Endothelial cell of umbilical vein (primary cell): ENCODE measurements at regions not wholly inside any gene's neighbourhood (a gene's known extent, or its start where the extent isn't known, plus 50 kb on each side); places are given as distances from the start of the nearest gene placed in this dataset.

Source experiments
- BruUV-seq: library from RNA; stranded (reverse); fragments of 400-500 nt; replicated peaks from 2 replicates; lab custom pipeline; 2021; lab: Mats Ljungman, UMichigan
- CTCF ChIA-PET: fragments of 300-600, 350-600 bp; sonication (Branson Sonifier 250); formaldehyde crosslinking; loops from one replicate; lab custom pipeline; 2021; ENCODE audit warnings: antibody characterized with exemption, inconsistent platforms; lab: Charles Lee
- POLR2A ChIA-PET: fragments of 300-600, 350-600 bp; sonication (Branson Sonifier 250); formaldehyde crosslinking; loops from one replicate; lab custom pipeline; 2021; ENCODE audit warnings: antibody characterized with exemption, inconsistent platforms; lab: Charles Lee
- DNase-seq: peaks from one replicate; pipeline ENCODE4 v3.0.0-alpha.2; 2011; ENCODE audit warnings: low read depth, low spot score
- FAIRE-seq: peaks from 2 replicates; lab custom pipeline; 2011; peaks lifted over from hg19 to GRCh38; lab: Jason Lieb, UNC
- H2AFZ ChIP-seq: 2 replicates; pipeline ENCODE4 v1.6.0; 2012; ENCODE audit warnings: low read depth, low read length, control low read depth, inconsistent platforms
- H3K27ac ChIP-seq: 2 replicates; pipeline ENCODE4 v1.5.1; 2011; ENCODE audit warnings: low read depth, mild to moderate bottlenecking, control low read depth, low read length, moderate library complexity; ENCODE audit not compliant: insufficient read depth
- H3K27me3 ChIP-seq, 2 experiments: 2 replicates each; pipeline versions ENCODE4 v1.6.0 to v1.6.1; 2011; ENCODE audit warnings: low read length in 2 of 2, mixed read lengths in 1 of 2; ENCODE audit not compliant: control insufficient read depth in 2 of 2, insufficient read depth in 2 of 2
- H3K36me3 ChIP-seq, 2 experiments: 2 replicates in 1 of 2; 3 replicates in 1 of 2; pipeline ENCODE4 v1.5.1; 2011; ENCODE audit warnings: low read length in 2 of 2, mild to moderate bottlenecking in 1 of 2, moderate library complexity in 1 of 2; ENCODE audit not compliant: control insufficient read depth in 2 of 2, insufficient read depth in 2 of 2; ENCODE audit errors: extremely low read depth in 1 of 2
- H3K4me1 ChIP-seq: 3 replicates; pipeline ENCODE4 v1.5.1; 2011; ENCODE audit warnings: mild to moderate bottlenecking, low read length; ENCODE audit not compliant: control insufficient read depth, insufficient read depth; ENCODE audit errors: extremely low read depth
- H3K4me2 ChIP-seq: 2 replicates; pipeline ENCODE4 v1.6.1; 2011; ENCODE audit warnings: low read length, control low read depth, mixed read lengths; ENCODE audit not compliant: insufficient read depth
- H3K4me3 ChIP-seq, 3 experiments: fragments of 200-600 bp in 1 of 3; sonication (generic), shearing (Covaris generic) in 1 of 3; replicated peaks in 1 of 3; 2 replicates each; pipeline ENCODE4 v1.5.1; 2011 to 2016; ENCODE audit warnings: control low read depth in 3 of 3, low read length in 3 of 3, mild to moderate bottlenecking in 2 of 3, inconsistent platforms in 1 of 3, low read depth in 1 of 3, moderate library complexity in 1 of 3; ENCODE audit not compliant: insufficient read depth in 1 of 3
- H3K79me2 ChIP-seq: 2 replicates; pipeline ENCODE4 v1.6.0; 2012; ENCODE audit warnings: low read length, inconsistent platforms; ENCODE audit not compliant: control insufficient read depth, insufficient read depth
- H3K9ac ChIP-seq: replicated peaks from 2 replicates; pipeline ENCODE3; 2011; ENCODE audit warnings: low read length, control low read depth; ENCODE audit not compliant: insufficient read depth; ENCODE audit errors: extremely low read depth
- H3K9me1 ChIP-seq: replicated peaks from 3 replicates; pipeline ENCODE4 v1.6.0; 2011; ENCODE audit warnings: mild to moderate bottlenecking, low read length; ENCODE audit not compliant: control insufficient read depth, insufficient read depth; ENCODE audit errors: extremely low read depth
- H3K9me3 ChIP-seq: replicated peaks from 2 replicates; pipeline ENCODE4 v1.5.1; 2012; ENCODE audit warnings: low read length, inconsistent platforms; ENCODE audit not compliant: control insufficient read depth, insufficient read depth
- H4K20me1 ChIP-seq: replicated peaks from 2 replicates; pipeline ENCODE3; 2011; ENCODE audit warnings: mild to moderate bottlenecking, low read length; ENCODE audit not compliant: control insufficient read depth, insufficient read depth; ENCODE audit errors: extremely low read depth
- EZH2 ChIP-seq: IDR thresholded peaks from 2 replicates; pipeline ENCODE4 v1.6.1; 2012; ENCODE audit warnings: borderline replicate concordance, low read depth, mild to moderate bottlenecking, moderate library complexity, low read length, inconsistent platforms; ENCODE audit not compliant: severe bottlenecking
- FOS ChIP-seq: IDR thresholded peaks from 2 replicates; pipeline ENCODE4 v1.6.1; 2011; ENCODE audit warnings: mild to moderate bottlenecking, low read length, moderate library complexity, borderline replicate concordance; ENCODE audit not compliant: insufficient read depth
- GATA2 ChIP-seq: IDR thresholded peaks from 2 replicates; pipeline ENCODE4 v1.7.0; 2011; ENCODE audit warnings: low read depth, mild to moderate bottlenecking, moderate library complexity, mixed read lengths, low read length; ENCODE audit not compliant: insufficient read length, insufficient read depth
- JUN ChIP-seq: IDR thresholded peaks from 2 replicates; pipeline ENCODE4 v1.6.1; 2011; ENCODE audit warnings: borderline replicate concordance, low read depth; ENCODE audit not compliant: insufficient read length, insufficient read depth
- MYC ChIP-seq: IDR thresholded peaks from one replicate; pipeline ENCODE4 v1.6.1; 2011; ENCODE audit warnings: mild to moderate bottlenecking, low read depth, low read length
- POLR2A ChIP-seq: IDR thresholded peaks from 2 replicates; pipeline ENCODE4 v1.6.1; 2012; ENCODE audit warnings: low read depth, mild to moderate bottlenecking, control low read depth, low read length
- POLR2AphosphoS5 ChIP-seq: IDR thresholded peaks from 2 replicates; pipeline ENCODE4 v1.6.1; 2012; ENCODE audit warnings: low read depth, mild to moderate bottlenecking, control low read depth, low read length, moderate library complexity; ENCODE audit not compliant: insufficient read depth
- dilution Hi-C: fragments of 300-500 bp; cut with MboI; formaldehyde crosslinking; loops from one replicate; pipeline ENCODE4 v1.15.0; 2019; ENCODE audit warnings: low sequenced_read_pairs; ENCODE audit not compliant: extremely low pct_ligation_motif_present
- intact Hi-C: fragments of 100-400 bp; cut with micrococcal nuclease; formaldehyde crosslinking; loops from one replicate; pipeline ENCODE4 v1.10.0; 2022
- TF ChIP-seq, protein P1 (sequence below), 2 donors: IDR thresholded peaks; 1 replicate in 1 of 2; 2 replicates in 1 of 2; pipeline ENCODE4 v1.5.1; 2011; ENCODE audit warnings: low read length in 2 of 2, mild to moderate bottlenecking in 2 of 2, moderate library complexity in 2 of 2, control low read depth in 1 of 2, inconsistent platforms in 1 of 2, low read depth in 1 of 2; ENCODE audit not compliant: insufficient read depth in 1 of 2; ENCODE audit errors: extremely low read depth in 1 of 2
- TF ChIP-seq, protein P2 (sequence below): IDR thresholded peaks from 2 replicates; pipeline ENCODE4 v1.6.1; 2011; ENCODE audit not compliant: insufficient read depth, insufficient read length

DNA sequence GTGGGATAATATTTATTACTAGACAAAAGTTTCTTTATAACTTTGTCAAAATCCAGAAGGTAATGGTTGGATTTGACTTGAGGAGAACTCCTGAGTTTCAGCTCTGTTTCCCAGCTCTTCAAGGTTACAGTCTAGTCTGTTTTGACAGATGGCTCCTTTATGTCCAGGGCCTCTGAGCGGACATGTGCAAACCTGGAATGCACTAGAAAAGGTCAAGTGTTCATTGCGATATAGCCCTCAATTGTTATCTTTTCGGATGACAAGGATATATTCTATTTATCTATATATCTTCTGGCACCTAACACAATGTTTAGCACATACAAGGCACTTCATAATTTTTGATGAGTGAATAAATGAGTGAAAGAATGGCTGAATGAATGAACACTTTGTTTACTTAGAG lies 513.2 kb upstream of the GOLIM4 start:
- H3K9me1 ChIP-seq, result no peaks in the 10 kb centered on the region
- no TSS peak for BruUV-seq
- H4K20me1 ChIP-seq, result no peaks in the 10 kb centered on the region
- DNase-seq, result no peak
- no peak for TF ChIP-seq FOS
- TF ChIP-seq, protein P1, sequence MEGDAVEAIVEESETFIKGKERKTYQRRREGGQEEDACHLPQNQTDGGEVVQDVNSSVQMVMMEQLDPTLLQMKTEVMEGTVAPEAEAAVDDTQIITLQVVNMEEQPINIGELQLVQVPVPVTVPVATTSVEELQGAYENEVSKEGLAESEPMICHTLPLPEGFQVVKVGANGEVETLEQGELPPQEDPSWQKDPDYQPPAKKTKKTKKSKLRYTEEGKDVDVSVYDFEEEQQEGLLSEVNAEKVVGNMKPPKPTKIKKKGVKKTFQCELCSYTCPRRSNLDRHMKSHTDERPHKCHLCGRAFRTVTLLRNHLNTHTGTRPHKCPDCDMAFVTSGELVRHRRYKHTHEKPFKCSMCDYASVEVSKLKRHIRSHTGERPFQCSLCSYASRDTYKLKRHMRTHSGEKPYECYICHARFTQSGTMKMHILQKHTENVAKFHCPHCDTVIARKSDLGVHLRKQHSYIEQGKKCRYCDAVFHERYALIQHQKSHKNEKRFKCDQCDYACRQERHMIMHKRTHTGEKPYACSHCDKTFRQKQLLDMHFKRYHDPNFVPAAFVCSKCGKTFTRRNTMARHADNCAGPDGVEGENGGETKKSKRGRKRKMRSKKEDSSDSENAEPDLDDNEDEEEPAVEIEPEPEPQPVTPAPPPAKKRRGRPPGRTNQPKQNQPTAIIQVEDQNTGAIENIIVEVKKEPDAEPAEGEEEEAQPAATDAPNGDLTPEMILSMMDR (IDR thresholded peaks at IDR 0.05; ENCODE audit: extremely low read depth in 1 of 2, insufficient read depth in 1 of 2, low read depth in 1 of 2, low read length in 2 of 2), result no peak
- no peak for TF ChIP-seq POLR2AphosphoS5
- TF ChIP-seq GATA2, result no peak
- TF ChIP-seq, protein P2, sequence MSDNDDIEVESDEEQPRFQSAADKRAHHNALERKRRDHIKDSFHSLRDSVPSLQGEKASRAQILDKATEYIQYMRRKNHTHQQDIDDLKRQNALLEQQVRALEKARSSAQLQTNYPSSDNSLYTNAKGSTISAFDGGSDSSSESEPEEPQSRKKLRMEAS, result no peak
- TF ChIP-seq POLR2A, result no peak
- no peak for TF ChIP-seq MYC
- TF ChIP-seq EZH2, result no peak
- TF ChIP-seq JUN, result no peak
- no peak overlapping the region for H3K4me2 ChIP-seq
- no peaks in the 10 kb centered on the region for H3K9me3 ChIP-seq
- H3K27me3 ChIP-seq, result peaks cover 4 to 12% of the 10 kb centered on the region in 2 experiments
- POLR2A ChIA-PET, result no interaction called here
- no peak overlapping the region for H3K9ac ChIP-seq
- no peaks in the 10 kb centered on the region for H3K4me1 ChIP-seq
- no peak overlapping the region for H3K4me3 ChIP-seq
- H2AFZ ChIP-seq, result no peak overlapping the region
- H3K27ac ChIP-seq, result no peak overlapping the region
- CTCF ChIA-PET, result interaction anchor here (1.0 kb wide), 1 partner anchor 238 kb away, joined by 9 read pairs; no protein-coding TSS in a partner anchor
- H3K36me3 ChIP-seq, result no peaks in the 10 kb centered on the region
- no peak for FAIRE-seq
- intact Hi-C loops, result no loop called here
- dilution Hi-C loops, result no loop called here
- H3K79me2 ChIP-seq, result no peaks in the 10 kb centered on the region
